ENCODE measurements at regions not wholly inside any gene's neighbourhood (a gene's known extent, or its start where the extent isn't known, plus 50 kb on each side); places are given as distances from the start of the nearest gene placed in this dataset.

DNA sequence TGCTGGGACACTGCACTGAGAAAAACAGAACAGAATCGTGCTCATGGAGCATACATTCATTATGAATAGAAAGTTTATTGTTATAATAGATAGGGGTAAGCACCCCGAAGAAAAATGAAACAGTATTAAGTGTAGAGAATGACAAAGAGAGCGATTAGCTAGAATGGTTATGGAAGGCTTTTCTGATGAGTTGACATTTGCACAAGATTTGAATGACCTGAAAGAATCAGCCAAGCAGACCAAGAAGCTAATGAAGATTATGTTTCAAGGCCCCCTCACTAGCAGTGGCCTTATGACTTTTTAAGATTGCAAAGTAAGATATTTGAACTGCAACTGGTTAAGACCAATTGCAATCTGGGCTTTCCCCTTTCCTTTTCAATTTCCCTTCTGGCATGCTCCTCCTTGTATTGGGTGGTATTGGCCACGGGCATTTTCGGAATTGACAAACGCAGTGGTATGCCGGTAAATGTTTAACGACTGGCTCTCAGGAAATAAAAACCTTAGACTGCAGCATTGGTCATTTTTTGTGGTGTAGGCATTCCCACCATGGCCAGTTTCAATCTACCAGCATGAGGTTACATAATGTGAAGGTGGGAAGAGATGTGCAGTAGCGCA is 120.0 kb upstream of the CITED2 start:
- no peak for DNase-seq (ENCODE audit: low spot score)
- Histone ChIP-seq H3K9me3 (no peaks in the 10 kb centered on the region), H3K27ac (no peak overlapping the region), H3K4me1 (no peaks in the 10 kb centered on the region), H3K27me3 (no peaks in the 10 kb centered on the region), H3K4me3 (no peak overlapping the region), H3K36me3 (no peaks in the 10 kb centered on the region)
- TF ChIP-seq, protein P1, sequence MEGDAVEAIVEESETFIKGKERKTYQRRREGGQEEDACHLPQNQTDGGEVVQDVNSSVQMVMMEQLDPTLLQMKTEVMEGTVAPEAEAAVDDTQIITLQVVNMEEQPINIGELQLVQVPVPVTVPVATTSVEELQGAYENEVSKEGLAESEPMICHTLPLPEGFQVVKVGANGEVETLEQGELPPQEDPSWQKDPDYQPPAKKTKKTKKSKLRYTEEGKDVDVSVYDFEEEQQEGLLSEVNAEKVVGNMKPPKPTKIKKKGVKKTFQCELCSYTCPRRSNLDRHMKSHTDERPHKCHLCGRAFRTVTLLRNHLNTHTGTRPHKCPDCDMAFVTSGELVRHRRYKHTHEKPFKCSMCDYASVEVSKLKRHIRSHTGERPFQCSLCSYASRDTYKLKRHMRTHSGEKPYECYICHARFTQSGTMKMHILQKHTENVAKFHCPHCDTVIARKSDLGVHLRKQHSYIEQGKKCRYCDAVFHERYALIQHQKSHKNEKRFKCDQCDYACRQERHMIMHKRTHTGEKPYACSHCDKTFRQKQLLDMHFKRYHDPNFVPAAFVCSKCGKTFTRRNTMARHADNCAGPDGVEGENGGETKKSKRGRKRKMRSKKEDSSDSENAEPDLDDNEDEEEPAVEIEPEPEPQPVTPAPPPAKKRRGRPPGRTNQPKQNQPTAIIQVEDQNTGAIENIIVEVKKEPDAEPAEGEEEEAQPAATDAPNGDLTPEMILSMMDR (IDR thresholded peaks at IDR 0.05) = no peak

DNA sequence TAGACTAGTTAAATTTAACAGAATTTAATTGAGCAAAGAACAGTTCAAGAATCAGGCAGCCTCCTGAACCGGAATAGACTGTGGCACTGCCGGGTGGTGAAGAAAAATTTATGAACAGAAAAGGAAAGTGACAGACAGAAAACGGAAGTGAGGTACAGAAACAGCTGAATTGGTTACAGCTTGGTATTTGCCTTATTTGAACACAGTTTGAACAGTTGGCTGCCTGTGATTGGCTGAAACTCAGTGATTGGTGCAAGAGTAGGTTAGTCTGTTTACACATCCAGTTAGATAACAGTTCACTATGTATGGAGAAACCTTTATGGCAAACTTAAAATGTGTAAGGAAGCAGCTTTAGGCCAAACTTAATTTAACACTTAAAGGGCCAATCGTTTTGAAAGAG is 116.0 kb upstream of the CITED2 start:
- H3K9me3 ChIP-seq = no peaks in the 10 kb centered on the region
- TF ChIP-seq, protein P1 (IDR thresholded peaks at IDR 0.05) = no peak
- peaks cover 0 to 5% of the 10 kb centered on the region in 2 donors for H3K4me1 ChIP-seq
- no peaks in the 10 kb centered on the region for H3K36me3 ChIP-seq
- H3K27me3 ChIP-seq = no peaks in the 10 kb centered on the region
- no peak overlapping the region for H3K4me3 ChIP-seq
- no peak for DNase-seq (ENCODE audit: low spot score)
- H3K27ac ChIP-seq = no peak overlapping the region

- H3K27me3 ChIP-seq = no peaks in the 10 kb centered on the region
- H3K9me3 ChIP-seq = no peaks in the 10 kb centered on the region
- no peak overlapping the region for H3K27ac ChIP-seq
- peaks cover 0 to 5% of the 10 kb centered on the region in 2 donors for H3K4me1 ChIP-seq
- DNase-seq (ENCODE audit: low spot score) = no peak
- H3K4me3 ChIP-seq = no peak overlapping the region
- TF ChIP-seq, protein P1 (IDR thresholded peaks at IDR 0.05) = no peak
- H3K36me3 ChIP-seq = no peaks in the 10 kb centered on the region
Measured at GRCh38 chr6:139486476-139486799, 112.0 kb upstream of the CITED2 start.

DNA sequence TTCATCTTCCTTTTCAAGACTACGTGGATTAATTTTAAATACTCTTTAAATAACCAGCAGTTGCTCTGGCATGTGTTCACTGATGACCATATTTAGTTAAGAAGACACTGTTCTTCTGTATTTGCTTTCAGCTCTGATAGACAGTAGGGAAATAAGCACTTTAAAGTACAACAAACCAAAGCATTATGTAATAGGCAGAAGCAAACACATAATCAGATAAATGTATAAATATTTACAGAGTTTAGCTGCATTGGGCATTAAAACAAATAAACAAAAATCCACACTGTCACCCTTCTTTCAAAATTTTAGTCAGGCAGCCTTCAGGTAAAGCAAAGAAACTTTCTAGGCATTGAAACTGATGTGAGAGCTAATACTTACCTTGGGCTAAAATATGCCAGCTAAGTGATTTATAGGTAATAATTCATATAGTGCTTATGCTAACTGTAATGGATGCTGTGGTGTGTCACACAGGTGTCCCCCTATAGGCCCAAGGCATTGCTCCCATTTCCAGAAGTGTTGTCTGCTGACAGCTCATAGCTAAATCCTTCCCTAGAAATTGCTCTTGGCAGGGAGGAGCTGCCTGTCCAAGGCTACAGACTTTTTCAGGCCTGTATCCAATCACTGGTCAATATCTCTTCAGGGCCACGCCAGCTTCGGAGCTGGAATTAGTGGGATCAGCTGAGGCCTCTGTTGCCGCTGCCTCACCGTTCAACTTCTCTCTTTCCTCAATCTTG is 111.5 kb upstream of the CITED2 start:
- no peak for DNase-seq (ENCODE audit: low spot score)
- TF ChIP-seq, protein P1 (IDR thresholded peaks at IDR 0.05) = no peak
- Histone ChIP-seq H3K4me3 (no peak overlapping the region), H3K9me3 (no peaks in the 10 kb centered on the region), H3K27ac (no peak overlapping the region), H3K36me3 (no peaks in the 10 kb centered on the region), H3K27me3 (no peaks in the 10 kb centered on the region), H3K4me1 (peaks cover 0 to 5% of the 10 kb centered on the region in 2 donors)

GRCh38 chr6:139485185-139485584 is 110.7 kb upstream of the CITED2 start:
- Histone ChIP-seq H3K4me1 (peaks cover 0 to 5% of the 10 kb centered on the region in 2 donors), H3K27me3 (no peaks in the 10 kb centered on the region), H3K9me3 (no peaks in the 10 kb centered on the region), H3K4me3 (no peak overlapping the region), H3K27ac (no peak overlapping the region), H3K36me3 (no peaks in the 10 kb centered on the region)
- TF ChIP-seq, protein P1 (IDR thresholded peaks at IDR 0.05) = no peak
- DNase-seq (ENCODE audit: low spot score) = no peak

All from right atrium auricular region (tissue), 2 donors.